ENCODE measurements at regions not wholly inside any gene's neighbourhood (a gene's known extent, or its start where the extent isn't known, plus 50 kb on each side); places are given as distances from the start of the nearest gene placed in this dataset.

DNA sequence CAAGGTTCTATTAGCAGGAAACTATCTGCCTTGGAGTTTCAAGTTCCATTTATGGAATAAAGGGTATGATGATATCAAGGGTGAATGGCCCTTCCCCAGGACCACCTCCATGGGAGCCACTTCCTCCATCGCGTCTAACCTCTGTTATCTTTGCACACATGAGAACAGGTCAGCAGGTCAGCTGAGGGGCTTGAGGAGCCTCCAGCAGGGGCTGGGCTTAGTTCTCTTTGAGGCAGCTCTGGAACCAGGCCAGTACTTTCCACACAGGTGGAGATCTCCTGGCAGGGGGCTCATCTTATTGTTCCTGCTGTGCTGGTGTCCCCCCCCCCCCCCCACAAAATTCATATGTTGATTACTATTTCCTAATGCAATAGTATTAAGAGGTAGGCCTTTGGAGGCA lies 472.2 kb upstream of the ZMIZ1 start:
- 83% methylated on average over 2 of the region's 2 CpGs for WGBS (ENCODE audit: insufficient coverage)
- no peak for DNase-seq
- H3K4me3 Mint-ChIP-seq, result no peak overlapping the region

DNA sequence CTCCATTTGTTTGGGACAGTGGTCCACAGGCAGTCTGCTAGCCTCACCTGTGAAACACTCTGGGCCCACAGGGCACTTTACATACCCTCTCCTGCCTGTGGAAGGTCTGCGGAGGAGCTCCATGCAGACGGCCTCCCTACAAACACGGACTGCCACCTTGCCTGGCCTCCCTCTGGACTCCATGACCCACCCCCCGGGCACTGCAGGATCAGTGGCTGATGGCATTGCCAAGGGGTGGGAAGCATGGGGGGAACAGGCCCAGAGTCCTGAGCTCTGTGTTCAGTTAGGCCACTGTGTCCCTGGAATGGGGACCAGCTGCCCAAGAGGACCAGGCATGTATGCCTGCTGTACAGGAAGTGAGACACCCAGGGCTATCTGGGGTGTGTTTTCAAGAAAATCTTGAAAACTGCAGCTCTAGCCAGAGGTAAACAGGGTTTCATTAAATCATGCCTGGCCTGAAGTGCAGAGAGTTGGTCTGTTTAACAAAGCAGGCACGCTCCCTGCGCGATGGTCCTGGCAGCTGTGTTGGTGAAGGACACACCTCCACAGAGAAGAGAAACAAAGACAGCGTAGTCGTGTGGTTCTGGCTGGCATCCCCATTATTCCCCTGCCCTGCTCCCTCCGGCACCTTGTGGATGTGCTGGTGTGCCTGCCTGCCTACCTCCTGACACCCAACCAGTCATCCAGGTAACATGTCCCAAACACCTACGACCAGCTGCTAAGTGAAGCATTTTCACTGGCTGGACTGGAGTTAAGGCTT lies 470.8 kb upstream of the ZMIZ1 start:
- H3K4me1 Mint-ChIP-seq, result no peaks in the 10 kb centered on the region
- H3K9me3 ChIP-seq (ENCODE audit: control extremely low read depth in 1 of 3, control insufficient read depth in 2 of 3, insufficient read depth in 1 of 3, low read length in 2 of 3), result no peaks in the 10 kb centered on the region
- TF ChIP-seq, protein P1, sequence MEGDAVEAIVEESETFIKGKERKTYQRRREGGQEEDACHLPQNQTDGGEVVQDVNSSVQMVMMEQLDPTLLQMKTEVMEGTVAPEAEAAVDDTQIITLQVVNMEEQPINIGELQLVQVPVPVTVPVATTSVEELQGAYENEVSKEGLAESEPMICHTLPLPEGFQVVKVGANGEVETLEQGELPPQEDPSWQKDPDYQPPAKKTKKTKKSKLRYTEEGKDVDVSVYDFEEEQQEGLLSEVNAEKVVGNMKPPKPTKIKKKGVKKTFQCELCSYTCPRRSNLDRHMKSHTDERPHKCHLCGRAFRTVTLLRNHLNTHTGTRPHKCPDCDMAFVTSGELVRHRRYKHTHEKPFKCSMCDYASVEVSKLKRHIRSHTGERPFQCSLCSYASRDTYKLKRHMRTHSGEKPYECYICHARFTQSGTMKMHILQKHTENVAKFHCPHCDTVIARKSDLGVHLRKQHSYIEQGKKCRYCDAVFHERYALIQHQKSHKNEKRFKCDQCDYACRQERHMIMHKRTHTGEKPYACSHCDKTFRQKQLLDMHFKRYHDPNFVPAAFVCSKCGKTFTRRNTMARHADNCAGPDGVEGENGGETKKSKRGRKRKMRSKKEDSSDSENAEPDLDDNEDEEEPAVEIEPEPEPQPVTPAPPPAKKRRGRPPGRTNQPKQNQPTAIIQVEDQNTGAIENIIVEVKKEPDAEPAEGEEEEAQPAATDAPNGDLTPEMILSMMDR (IDR thresholded peaks at IDR 0.05), result no peak
- TF ChIP-seq EZH2 (IDR thresholded peaks at IDR 0.05; ENCODE audit: borderline replicate concordance, insufficient read depth, low read depth, low read length, poor library complexity, severe bottlenecking), result no peak
- H3K9me3 Mint-ChIP-seq (ENCODE audit: insufficient read depth), result no peaks in the 10 kb centered on the region
- no peaks in the 10 kb centered on the region for H3K79me2 ChIP-seq (ENCODE audit: control insufficient read depth, insufficient read depth, low read length)
- ChIA-PET CTCF (no interaction called here), POLR2A (no interaction called here)
- no peaks in the 10 kb centered on the region for H4K20me1 ChIP-seq (ENCODE audit: control insufficient read depth, insufficient read depth, low read length, poor library complexity, severe bottlenecking)
- H3K27me3 Mint-ChIP-seq, result peaks cover 27% of the 10 kb centered on the region
- no peak overlapping the region for H3K4me3 ChIP-seq (ENCODE audit: control extremely low read depth in 1 of 5, extremely low read depth in 1 of 5, insufficient read depth in 1 of 5, low read depth in 2 of 5, low read length in 4 of 5)
- peaks cover 0 to 7% (median 0%) of the 10 kb centered on the region in 4 experiments for H3K27me3 ChIP-seq (replicated peaks in 1 of 4; ENCODE audit: control extremely low read depth in 1 of 4, control insufficient read depth in 3 of 4, insufficient read depth in 4 of 4, low read length in 3 of 4)
- 97% methylated on average over 10 of the region's 11 CpGs for WGBS (ENCODE audit: insufficient coverage)
- no peak overlapping the region for H3K4me3 Mint-ChIP-seq
- H2AFZ ChIP-seq (ENCODE audit: insufficient read depth, low read depth, low read length, poor library complexity, severe bottlenecking), result no peak overlapping the region
- H3K9ac ChIP-seq (ENCODE audit: low read length), result no peak overlapping the region
- no peaks in the 10 kb centered on the region for H3K4me1 ChIP-seq (ENCODE audit: control insufficient read depth in 2 of 2, insufficient read depth in 2 of 2, low read length in 2 of 2)
- DNase-seq (no peak), ATAC-seq (ENCODE audit: low read depth) (no peak)
- H3K27ac Mint-ChIP-seq, result no peak overlapping the region
- no peak overlapping the region for H3K4me2 ChIP-seq (replicated peaks; ENCODE audit: low read depth, low read length, poor library complexity, severe bottlenecking)
- H3K36me3 ChIP-seq (replicated peaks in 1 of 2; ENCODE audit: control extremely low read depth in 1 of 2, control insufficient read depth in 1 of 2, extremely low read depth in 1 of 2, insufficient read depth in 2 of 2, low read length in 1 of 2), result no peaks in the 10 kb centered on the region
- intact Hi-C loops (cut with micrococcal nuclease), result no loop called here
- no peak overlapping the region for H3K27ac ChIP-seq (ENCODE audit: low read length in 2 of 2)

More for the DNA sequence above, 472.2 kb upstream of the ZMIZ1 start:
- no peaks in the 10 kb centered on the region for H3K4me1 Mint-ChIP-seq
- no peak overlapping the region for H3K4me3 ChIP-seq (ENCODE audit: control extremely low read depth in 1 of 5, extremely low read depth in 1 of 5, insufficient read depth in 1 of 5, low read depth in 2 of 5, low read length in 4 of 5)
- no peak overlapping the region for H3K27ac ChIP-seq (ENCODE audit: low read length in 2 of 2)
- CTCF ChIA-PET, result no interaction called here
- no peaks in the 10 kb centered on the region for H3K4me1 ChIP-seq (ENCODE audit: control insufficient read depth in 2 of 2, insufficient read depth in 2 of 2, low read length in 2 of 2)
- H3K27me3 ChIP-seq (replicated peaks in 1 of 4; ENCODE audit: control extremely low read depth in 1 of 4, control insufficient read depth in 3 of 4, insufficient read depth in 4 of 4, low read length in 3 of 4), result peaks cover 0 to 7% (median 0%) of the 10 kb centered on the region in 4 experiments
- no peak overlapping the region for H3K4me2 ChIP-seq (replicated peaks; ENCODE audit: low read depth, low read length, poor library complexity, severe bottlenecking)
- TF ChIP-seq, protein P1 (IDR thresholded peaks at IDR 0.05), result no peak
- no peak for TF ChIP-seq EZH2 (IDR thresholded peaks at IDR 0.05; ENCODE audit: borderline replicate concordance, insufficient read depth, low read depth, low read length, poor library complexity, severe bottlenecking)
- no peaks in the 10 kb centered on the region for H3K79me2 ChIP-seq (ENCODE audit: control insufficient read depth, insufficient read depth, low read length)
- H3K27me3 Mint-ChIP-seq, result peaks cover 27% of the 10 kb centered on the region
- no peak for ATAC-seq (ENCODE audit: low read depth)
- H3K9me3 Mint-ChIP-seq (ENCODE audit: insufficient read depth), result no peaks in the 10 kb centered on the region
- no peak overlapping the region for H3K9ac ChIP-seq (ENCODE audit: low read length)
- POLR2A ChIA-PET, result no interaction called here
- H3K9me3 ChIP-seq (ENCODE audit: control extremely low read depth in 1 of 3, control insufficient read depth in 2 of 3, insufficient read depth in 1 of 3, low read length in 2 of 3), result no peaks in the 10 kb centered on the region
- no peak overlapping the region for H2AFZ ChIP-seq (ENCODE audit: insufficient read depth, low read depth, low read length, poor library complexity, severe bottlenecking)
- no peak overlapping the region for H3K27ac Mint-ChIP-seq
- H3K36me3 ChIP-seq (replicated peaks in 1 of 2; ENCODE audit: control extremely low read depth in 1 of 2, control insufficient read depth in 1 of 2, extremely low read depth in 1 of 2, insufficient read depth in 2 of 2, low read length in 1 of 2), result no peaks in the 10 kb centered on the region
- intact Hi-C loops (cut with micrococcal nuclease), result no loop called here
- H4K20me1 ChIP-seq (ENCODE audit: control insufficient read depth, insufficient read depth, low read length, poor library complexity, severe bottlenecking), result no peaks in the 10 kb centered on the region
